Activated naive CD4-positive, alpha-beta T cell treated with anti-CD3 and anti-CD28 coated beads for 36 hours (primary cell): ENCODE measurements at regions not wholly inside any gene's neighbourhood (a gene's known extent, or its start where the extent isn't known, plus 50 kb on each side); places are given as distances from the start of the nearest gene placed in this dataset.

Source experiments
- CTCF ChIA-PET: fragments of 350-600 bp; sonication (Branson Sonifier 250); formaldehyde crosslinking; loops from one replicate; lab custom pipeline; 2021; ENCODE audit warnings: antibody characterized with exemption; lab: Charles Lee
- DNase-seq: peaks from one replicate; pipeline ENCODE4 v3.0.0-alpha.2; 2020
- H3K27ac Mint-ChIP-seq: one replicate; pipeline ENCODE4 v1.8.0; 2021; ENCODE audit warnings: mild to moderate bottlenecking, mixed read lengths
- H3K27me3 Mint-ChIP-seq: one replicate; pipeline ENCODE4 v1.8.0; 2021; ENCODE audit warnings: low read depth, mixed read lengths
- H3K36me3 Mint-ChIP-seq: one replicate; pipeline ENCODE4 v1.8.0; 2021; ENCODE audit warnings: low read depth, mixed read lengths
- H3K4me1 Mint-ChIP-seq: one replicate; pipeline ENCODE4 v1.8.0; 2021; ENCODE audit warnings: low read depth, mixed read lengths
- H3K4me3 Mint-ChIP-seq: one replicate; pipeline ENCODE4 v1.8.0; 2021; ENCODE audit warnings: mild to moderate bottlenecking, moderate library complexity, mixed read lengths
- H3K9me3 Mint-ChIP-seq: one replicate; pipeline ENCODE4 v1.8.0; 2021; ENCODE audit warnings: mixed read lengths
- intact Hi-C: fragments of 100-400 bp; cut with micrococcal nuclease; formaldehyde crosslinking; loops from one replicate; pipeline ENCODE4 v1.15.1; 2023

- DNase-seq: no peak
- no peaks in the 10 kb centered on the region for H3K9me3 Mint-ChIP-seq
- H3K27me3 Mint-ChIP-seq: no peaks in the 10 kb centered on the region
- H3K36me3 Mint-ChIP-seq: no peaks in the 10 kb centered on the region
- H3K27ac Mint-ChIP-seq: no peak overlapping the region
- H3K4me3 Mint-ChIP-seq: no peak overlapping the region
- no peaks in the 10 kb centered on the region for H3K4me1 Mint-ChIP-seq
- CTCF ChIA-PET: no interaction called here
- intact Hi-C loops: no loop called here
Measured at GRCh38 chr2:107402330-107402729, 424.4 kb upstream of the RGPD4 start.

GRCh38 chr2:107405261-107405660, 421.4 kb upstream of the RGPD4 start:
- Mint-ChIP-seq H3K27me3 (no peaks in the 10 kb centered on the region), H3K27ac (no peak overlapping the region), H3K36me3 (no peaks in the 10 kb centered on the region), H3K9me3 (no peaks in the 10 kb centered on the region), H3K4me1 (no peaks in the 10 kb centered on the region), H3K4me3 (no peak overlapping the region)
- CTCF ChIA-PET: no interaction called here
- intact Hi-C loops: no loop called here
- no peak for DNase-seq

- no peak overlapping the region for H3K4me3 Mint-ChIP-seq
- no peaks in the 10 kb centered on the region for H3K36me3 Mint-ChIP-seq
- DNase-seq: no peak
- no peaks in the 10 kb centered on the region for H3K27me3 Mint-ChIP-seq
- CTCF ChIA-PET: no interaction called here
- intact Hi-C loops: no loop called here
- H3K9me3 Mint-ChIP-seq: peaks cover 3% of the 10 kb centered on the region
- no peaks in the 10 kb centered on the region for H3K4me1 Mint-ChIP-seq
- no peak overlapping the region for H3K27ac Mint-ChIP-seq
Measured at GRCh38 chr2:107407017-107407416, 419.7 kb upstream of the RGPD4 start.

GRCh38 chr2:107407974-107408373, 418.7 kb upstream of the RGPD4 start:
- H3K27me3 Mint-ChIP-seq: no peaks in the 10 kb centered on the region
- H3K36me3 Mint-ChIP-seq: no peaks in the 10 kb centered on the region
- no peak overlapping the region for H3K4me3 Mint-ChIP-seq
- no peak for DNase-seq
- intact Hi-C loops: no loop called here
- CTCF ChIA-PET: no interaction called here
- no peaks in the 10 kb centered on the region for H3K4me1 Mint-ChIP-seq
- peaks cover 4% of the 10 kb centered on the region for H3K9me3 Mint-ChIP-seq
- no peak overlapping the region for H3K27ac Mint-ChIP-seq

DNA sequence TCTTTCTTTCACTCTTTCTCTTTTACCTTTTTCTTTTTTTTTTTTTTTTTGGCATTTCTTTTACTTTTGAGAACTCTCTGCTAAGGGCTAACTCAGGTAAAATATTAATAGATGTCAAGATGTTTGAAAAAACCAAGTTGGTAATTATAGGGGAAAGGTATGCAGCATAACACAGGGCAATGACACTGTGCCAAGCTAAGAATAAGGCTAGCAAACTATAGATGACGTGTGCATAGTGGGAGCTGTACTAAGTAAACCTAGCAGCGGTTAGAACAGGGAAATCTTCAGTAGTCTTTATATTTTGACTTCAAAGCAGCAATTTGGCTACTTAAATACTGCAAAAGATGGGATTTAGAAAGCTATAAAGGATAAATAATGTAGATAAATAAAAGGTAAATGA, 415.4 kb upstream of the RGPD4 start:
- no peak overlapping the region for H3K27ac Mint-ChIP-seq
- CTCF ChIA-PET: no interaction called here
- no peak overlapping the region for H3K4me3 Mint-ChIP-seq
- no peak for DNase-seq
- intact Hi-C loops: no loop called here
- H3K9me3 Mint-ChIP-seq: peaks cover 4% of the 10 kb centered on the region
- H3K36me3 Mint-ChIP-seq: no peaks in the 10 kb centered on the region
- H3K27me3 Mint-ChIP-seq: no peaks in the 10 kb centered on the region
- H3K4me1 Mint-ChIP-seq: no peaks in the 10 kb centered on the region

DNA sequence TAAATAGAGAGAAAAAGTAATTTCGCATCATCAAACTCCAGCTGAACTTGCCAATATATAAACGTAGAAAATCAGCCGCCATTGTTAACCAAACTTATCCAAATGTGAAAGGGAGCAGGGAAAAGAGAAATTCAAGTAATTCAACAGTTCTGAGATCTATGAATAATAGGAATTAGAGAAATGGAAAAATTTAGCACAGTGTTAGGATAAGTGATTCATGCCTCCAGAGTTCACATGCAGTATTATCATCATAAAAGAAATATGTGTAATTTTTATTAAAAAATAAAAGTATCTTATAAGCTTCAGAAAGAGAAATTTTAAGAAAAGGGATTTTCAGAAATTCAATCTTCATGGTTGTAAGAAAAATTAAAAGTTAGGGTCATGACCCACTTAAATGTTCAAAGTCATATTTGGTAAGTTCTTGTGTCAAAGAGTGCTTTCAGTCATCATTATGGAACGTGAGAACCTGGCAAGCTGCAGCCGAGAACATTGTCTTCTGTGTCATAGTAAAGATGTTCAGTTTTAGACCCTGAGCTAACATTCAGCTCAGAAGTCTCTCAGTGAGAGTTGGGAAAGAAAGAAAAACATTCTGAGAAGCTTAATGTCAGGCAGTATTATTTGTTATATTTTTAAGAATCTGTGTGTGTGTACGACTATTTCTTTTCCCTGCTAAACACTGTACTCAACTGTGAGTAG, 414.3 kb upstream of the RGPD4 start:
- H3K9me3 Mint-ChIP-seq: peaks cover 4% of the 10 kb centered on the region
- no peaks in the 10 kb centered on the region for H3K4me1 Mint-ChIP-seq
- intact Hi-C loops: no loop called here
- no peaks in the 10 kb centered on the region for H3K36me3 Mint-ChIP-seq
- CTCF ChIA-PET: no interaction called here
- no peak overlapping the region for H3K4me3 Mint-ChIP-seq
- H3K27ac Mint-ChIP-seq: no peak overlapping the region
- no peaks in the 10 kb centered on the region for H3K27me3 Mint-ChIP-seq
- DNase-seq: no peak

DNA sequence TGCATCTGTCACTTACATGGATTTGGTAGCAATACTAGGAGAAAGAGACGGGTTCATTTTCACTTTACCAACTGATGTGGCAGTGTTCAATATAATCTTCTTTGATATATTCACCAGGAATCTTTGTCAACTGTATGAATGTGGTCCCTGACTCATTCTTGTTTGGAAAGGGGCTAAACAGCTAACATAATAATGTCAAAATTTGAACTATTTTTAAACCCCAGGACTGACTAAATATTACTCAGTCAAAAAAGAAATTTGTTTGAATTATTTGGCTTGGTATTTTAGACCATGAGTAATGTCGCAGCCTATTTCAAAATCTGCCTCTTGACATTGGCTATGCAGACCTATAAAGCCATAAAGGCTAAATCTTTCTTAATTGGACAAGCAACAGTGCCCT, 413.7 kb upstream of the RGPD4 start:
- Mint-ChIP-seq H3K27ac (no peak overlapping the region), H3K27me3 (no peaks in the 10 kb centered on the region), H3K36me3 (no peaks in the 10 kb centered on the region), H3K4me3 (no peak overlapping the region), H3K9me3 (peaks cover 4% of the 10 kb centered on the region), H3K4me1 (no peaks in the 10 kb centered on the region)
- intact Hi-C loops: no loop called here
- DNase-seq: no peak
- CTCF ChIA-PET: no interaction called here

DNA sequence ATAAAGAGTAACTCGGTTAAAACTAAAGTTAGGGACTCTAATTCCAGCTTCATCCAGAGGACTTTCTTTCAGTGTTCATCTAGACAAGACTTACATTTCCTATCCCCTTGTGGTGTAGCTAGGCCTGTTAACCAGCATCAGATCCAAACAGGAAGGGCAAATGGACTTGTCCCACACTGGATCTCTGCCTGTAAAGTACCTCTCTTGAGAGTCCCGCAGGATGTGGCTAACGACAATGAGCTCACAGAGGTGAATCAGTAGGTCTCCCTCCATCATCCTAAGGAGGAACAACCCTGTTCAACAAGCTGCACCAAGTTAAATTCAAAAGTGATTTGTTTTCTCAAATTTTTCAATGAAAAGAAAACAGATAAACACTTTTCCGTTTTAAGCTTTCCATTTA, 412.3 kb upstream of the RGPD4 start:
- Mint-ChIP-seq H3K27me3 (no peaks in the 10 kb centered on the region), H3K4me1 (no peaks in the 10 kb centered on the region), H3K4me3 (no peak overlapping the region), H3K9me3 (peaks cover 4% of the 10 kb centered on the region), H3K36me3 (no peaks in the 10 kb centered on the region), H3K27ac (no peak overlapping the region)
- no peak for DNase-seq
- CTCF ChIA-PET: no interaction called here
- intact Hi-C loops: no loop called here

DNA sequence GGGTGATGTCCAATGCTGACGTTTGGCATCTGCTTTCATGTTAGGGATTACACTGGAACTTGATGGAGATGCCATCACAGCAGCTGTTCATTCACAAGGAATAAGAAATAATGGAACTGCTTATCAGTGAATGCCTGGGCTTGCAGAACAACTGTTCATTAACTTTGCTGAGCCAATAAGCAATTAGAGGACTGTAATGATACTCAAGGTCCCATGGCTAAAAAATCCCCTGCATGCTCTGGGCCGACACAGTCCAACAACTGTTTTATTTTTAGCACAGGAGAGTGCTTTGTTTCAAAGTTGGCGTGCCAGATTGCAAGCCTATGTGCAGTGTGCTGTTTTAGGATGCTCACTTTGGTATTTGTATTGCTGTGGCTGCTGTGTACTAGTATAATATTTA, 408.0 kb upstream of the RGPD4 start:
- H3K9me3 Mint-ChIP-seq: no peaks in the 10 kb centered on the region

GRCh38 chr2:107419191-107419590, 407.5 kb upstream of the RGPD4 start:
- DNase-seq: no peak
- no peak overlapping the region for H3K27ac Mint-ChIP-seq
- no peaks in the 10 kb centered on the region for H3K27me3 Mint-ChIP-seq
- CTCF ChIA-PET: no interaction called here
- H3K4me1 Mint-ChIP-seq: no peaks in the 10 kb centered on the region
- no peaks in the 10 kb centered on the region for H3K36me3 Mint-ChIP-seq
- H3K4me3 Mint-ChIP-seq: no peak overlapping the region
- intact Hi-C loops: no loop called here
- H3K9me3 Mint-ChIP-seq: no peaks in the 10 kb centered on the region

More for the DNA sequence above, 408.0 kb upstream of the RGPD4 start:
- no peak for DNase-seq
- intact Hi-C loops: no loop called here
- CTCF ChIA-PET: no interaction called here
- Mint-ChIP-seq H3K27me3 (no peaks in the 10 kb centered on the region), H3K36me3 (no peaks in the 10 kb centered on the region), H3K4me1 (no peaks in the 10 kb centered on the region), H3K27ac (no peak overlapping the region), H3K4me3 (no peak overlapping the region)

- H3K27ac Mint-ChIP-seq: no peak overlapping the region
- H3K4me1 Mint-ChIP-seq: no peaks in the 10 kb centered on the region
- CTCF ChIA-PET: no interaction called here
Measured at GRCh38 chr2:107428781-107429180, 397.9 kb upstream of the RGPD4 start.

GRCh38 chr2:107430006-107430405, 396.7 kb upstream of the RGPD4 start:
- H3K4me3 Mint-ChIP-seq: no peak overlapping the region
- H3K36me3 Mint-ChIP-seq: no peaks in the 10 kb centered on the region
- H3K27me3 Mint-ChIP-seq: no peaks in the 10 kb centered on the region
- no peak overlapping the region for H3K27ac Mint-ChIP-seq
- H3K9me3 Mint-ChIP-seq: peaks cover 7% of the 10 kb centered on the region
- no peaks in the 10 kb centered on the region for H3K4me1 Mint-ChIP-seq
- intact Hi-C loops: no loop called here
- CTCF ChIA-PET: no interaction called here
- no peak for DNase-seq

More at GRCh38 chr2:107428781-107429180, 397.9 kb upstream of the RGPD4 start:
- H3K36me3 Mint-ChIP-seq: no peaks in the 10 kb centered on the region
- H3K27me3 Mint-ChIP-seq: no peaks in the 10 kb centered on the region
- DNase-seq: no peak
- H3K9me3 Mint-ChIP-seq: peaks cover 7% of the 10 kb centered on the region
- no peak overlapping the region for H3K4me3 Mint-ChIP-seq
- intact Hi-C loops: no loop called here

DNA sequence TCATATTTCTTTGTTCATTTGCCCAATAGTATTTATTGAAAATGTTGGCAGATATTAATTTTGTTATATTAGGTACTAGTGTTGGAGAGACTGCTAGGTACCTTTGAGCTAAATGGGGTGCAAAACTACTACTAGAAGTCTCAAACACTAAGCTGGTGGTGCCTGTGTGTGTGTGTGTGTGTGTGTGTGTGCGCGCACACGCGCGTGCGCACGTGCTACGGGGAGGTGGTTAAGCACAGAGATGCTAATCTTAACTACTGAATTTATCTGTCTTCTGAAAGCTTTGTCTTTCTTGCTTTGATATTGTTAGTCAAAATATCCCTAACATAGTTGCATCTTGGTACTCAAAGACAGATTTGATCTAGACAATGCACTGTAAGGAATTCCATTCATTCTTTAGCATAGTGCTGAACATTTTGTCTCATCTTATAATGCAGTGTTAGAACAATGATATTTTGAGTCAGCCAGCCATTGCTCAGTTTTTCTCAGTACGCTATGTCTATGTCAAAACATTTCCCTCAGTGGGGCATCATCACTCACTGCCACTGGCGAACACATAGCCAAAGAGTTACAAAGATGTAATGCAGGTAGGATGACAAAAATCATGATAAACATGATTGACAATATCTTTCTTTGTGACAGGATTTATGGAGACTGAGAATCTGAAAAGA, 396.0 kb upstream of the RGPD4 start:
- H3K9me3 Mint-ChIP-seq: peaks cover 7% of the 10 kb centered on the region
- DNase-seq: no peak
- CTCF ChIA-PET: no interaction called here
- no peak overlapping the region for H3K4me3 Mint-ChIP-seq
- no peaks in the 10 kb centered on the region for H3K4me1 Mint-ChIP-seq
- H3K27ac Mint-ChIP-seq: no peak overlapping the region
- intact Hi-C loops: no loop called here
- no peaks in the 10 kb centered on the region for H3K36me3 Mint-ChIP-seq
- no peaks in the 10 kb centered on the region for H3K27me3 Mint-ChIP-seq
